GM19035 (cell line): ENCODE measurements at regions not wholly inside any gene's neighbourhood (a gene's known extent, or its start where the extent isn't known, plus 50 kb on each side); places are given as distances from the start of the nearest gene placed in this dataset.

ENCODE experiments used
- ATAC-seq: cut with Tn5 transposase; IDR thresholded peaks from one replicate; pipeline ENCODE4 v1.9.1; 2021; ENCODE audit not compliant: unreplicated experiment

- ATAC-seq = no peak
Observed at GRCh38 chr5:167964529-167964928, 326.9 kb upstream of the WWC1 start.

GRCh38 chr5:167965710-167966109 is 325.7 kb upstream of the WWC1 start:
- no peak for ATAC-seq

DNA sequence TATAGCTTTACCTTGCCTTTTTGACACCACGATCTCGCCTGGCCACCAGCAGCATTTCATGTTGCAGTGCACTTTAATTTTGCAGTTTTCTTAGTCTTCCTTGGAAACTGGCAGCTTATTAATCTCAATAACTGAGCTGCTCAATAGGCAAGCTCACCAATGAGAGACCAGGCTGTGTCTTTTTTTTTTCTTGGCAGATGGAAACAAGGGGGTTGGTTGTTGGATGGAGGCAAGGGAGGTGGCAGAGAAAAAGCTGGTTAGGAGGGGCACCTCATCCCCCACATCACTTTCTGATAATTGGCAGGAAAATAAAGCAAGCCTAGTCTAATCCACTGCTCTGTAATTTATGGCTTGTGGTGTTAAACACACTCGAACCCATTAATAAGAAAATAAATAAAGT is 324.5 kb upstream of the WWC1 start:
- ATAC-seq = no peak

- ATAC-seq = no peak
Observed at GRCh38 chr5:167967494-167968177, 323.8 kb upstream of the WWC1 start.

DNA sequence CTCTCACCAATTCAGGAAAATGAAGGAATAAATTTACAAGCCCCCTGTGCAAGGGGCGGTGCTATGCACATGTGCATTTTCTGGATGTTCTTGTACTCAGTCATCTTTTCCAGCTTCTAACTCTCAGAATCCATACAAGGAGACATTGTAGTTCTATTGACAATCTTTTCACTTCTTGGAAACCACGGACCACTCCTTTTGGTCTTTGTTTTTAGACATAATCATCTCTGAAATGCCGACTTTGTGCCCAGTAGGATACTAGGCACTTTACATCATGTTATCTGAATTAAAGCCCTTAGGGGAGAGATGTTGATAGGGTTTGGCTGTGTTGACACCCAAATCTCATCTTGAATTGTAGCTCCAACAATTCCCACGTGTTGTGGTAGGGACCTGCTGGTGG is 322.6 kb upstream of the WWC1 start:
- ATAC-seq = no peak

GRCh38 chr5:167969998-167970397 is 321.4 kb upstream of the WWC1 start:
- ATAC-seq = peak; percentile 83

- no peak for ATAC-seq
Observed at GRCh38 chr5:167971706-167972105, 319.7 kb upstream of the WWC1 start.

- no peak for ATAC-seq
Observed at GRCh38 chr5:167973126-167973525, 318.3 kb upstream of the WWC1 start.

DNA sequence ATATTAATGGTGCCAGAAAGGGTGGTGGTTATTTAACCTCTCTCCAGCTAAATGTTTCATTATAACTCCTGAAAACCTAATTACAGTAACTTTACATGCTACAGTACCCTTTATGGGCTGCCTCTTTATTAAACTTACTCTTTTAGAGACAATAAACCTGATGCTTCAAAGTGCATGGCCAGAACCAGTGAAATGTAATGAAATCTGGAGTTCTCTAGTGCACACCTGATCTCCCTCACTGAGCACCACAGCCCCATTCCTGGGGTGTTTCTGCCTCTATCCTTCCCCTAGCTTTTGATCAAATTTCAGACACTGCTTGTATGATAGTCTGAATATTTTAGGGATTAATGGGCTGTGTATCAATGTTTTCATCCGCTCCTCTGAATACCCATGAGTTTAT is 306.5 kb upstream of the WWC1 start:
- ATAC-seq = no peak

DNA sequence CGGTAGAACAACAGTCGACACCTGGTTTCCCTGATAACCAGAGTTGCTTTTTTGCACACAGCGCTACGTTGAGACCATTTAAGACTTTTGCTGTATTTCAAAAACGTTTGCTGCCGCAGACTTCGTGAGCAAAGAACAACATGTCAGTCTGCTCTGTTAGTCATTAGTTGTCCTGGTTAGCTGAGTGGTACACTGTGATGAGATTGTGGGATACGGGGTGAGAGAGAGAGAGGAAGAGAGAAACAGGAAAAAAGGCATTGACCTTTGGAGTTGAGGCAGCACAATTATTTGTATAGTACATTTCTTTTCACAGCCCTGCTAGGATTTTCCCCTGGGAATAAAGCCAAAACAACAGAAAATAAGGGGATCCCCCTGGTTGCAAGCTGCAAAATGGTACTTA is 306.1 kb upstream of the WWC1 start:
- ATAC-seq = no peak

- ATAC-seq = no peak
Observed at GRCh38 chr5:167987490-167988280, 303.8 kb upstream of the WWC1 start.

- ATAC-seq = no peak
Observed at GRCh38 chr5:167992868-167993267, 298.6 kb upstream of the WWC1 start.

GRCh38 chr5:167993771-167994170 is 297.7 kb upstream of the WWC1 start:
- no peak for ATAC-seq

DNA sequence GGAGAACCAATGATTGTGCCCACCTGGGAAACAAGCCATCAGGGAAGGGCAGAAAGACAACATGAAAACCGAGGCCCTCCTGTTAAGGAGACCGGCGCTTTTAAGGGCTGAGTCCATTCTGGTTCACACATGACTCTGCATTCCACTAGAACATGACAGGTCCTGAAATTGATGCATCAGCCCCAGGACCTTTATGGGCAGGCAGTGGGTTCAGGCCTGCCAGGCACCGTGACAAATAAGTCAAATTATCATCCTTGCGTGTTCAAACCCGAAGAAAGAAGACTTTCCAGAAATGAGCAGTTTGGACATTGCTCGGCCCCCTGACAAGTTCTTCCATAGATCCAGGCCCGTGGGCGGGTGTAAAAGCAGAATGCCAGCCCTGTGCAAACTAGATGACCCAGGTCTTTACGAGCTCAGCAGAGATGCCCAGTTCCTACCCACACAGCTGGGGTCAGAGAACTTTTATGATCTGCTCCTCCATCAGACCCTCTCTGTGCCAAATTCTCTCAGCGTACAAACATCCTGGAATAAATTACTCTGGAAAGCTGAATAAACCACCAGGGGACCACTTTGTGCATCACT is 295.5 kb upstream of the WWC1 start:
- ATAC-seq = no peak

GRCh38 chr5:167998148-167998767 is 293.2 kb upstream of the WWC1 start:
- ATAC-seq = no peak

GRCh38 chr5:167999182-167999581 is 292.3 kb upstream of the WWC1 start:
- no peak for ATAC-seq

DNA sequence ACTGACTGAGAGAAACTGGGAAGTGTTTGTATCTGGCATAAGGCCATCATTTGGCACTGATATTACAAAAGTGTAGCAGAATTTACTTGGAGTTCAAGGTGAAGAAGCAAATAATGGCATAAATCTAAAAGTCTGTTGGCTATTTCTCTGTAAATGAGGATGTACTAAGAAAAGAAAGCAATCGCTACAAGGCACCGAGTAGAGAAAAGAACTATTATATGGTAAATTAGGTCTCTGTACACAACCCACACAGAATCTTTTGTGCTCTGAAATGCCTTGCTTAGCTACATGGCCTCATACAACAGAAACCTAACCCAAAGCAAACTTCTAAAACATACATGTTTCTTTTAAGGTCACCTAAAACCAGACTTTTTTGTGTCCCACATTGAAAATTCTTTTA is 290.1 kb upstream of the WWC1 start:
- ATAC-seq = no peak

- ATAC-seq = no peak
Observed at GRCh38 chr5:168002116-168002515, 289.3 kb upstream of the WWC1 start.

DNA sequence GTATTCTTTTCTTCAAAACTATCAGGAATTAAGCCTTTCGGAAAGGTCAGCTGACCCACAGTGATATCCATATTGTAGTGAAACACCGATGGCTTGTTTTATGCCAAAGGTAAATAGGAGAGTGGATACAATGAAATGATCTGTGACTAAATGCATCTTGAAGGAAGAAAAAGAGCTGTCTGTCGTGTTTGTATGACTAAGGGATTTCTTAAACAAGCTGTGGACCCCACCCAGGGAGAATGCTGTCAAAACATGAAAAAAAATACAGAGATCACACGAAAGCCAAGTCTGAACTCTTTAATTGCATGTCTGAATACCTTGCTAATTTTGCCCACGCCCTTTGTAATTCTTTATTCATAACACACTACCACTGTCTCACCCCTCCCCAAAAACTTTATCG is 286.4 kb upstream of the WWC1 start:
- ATAC-seq = no peak

DNA sequence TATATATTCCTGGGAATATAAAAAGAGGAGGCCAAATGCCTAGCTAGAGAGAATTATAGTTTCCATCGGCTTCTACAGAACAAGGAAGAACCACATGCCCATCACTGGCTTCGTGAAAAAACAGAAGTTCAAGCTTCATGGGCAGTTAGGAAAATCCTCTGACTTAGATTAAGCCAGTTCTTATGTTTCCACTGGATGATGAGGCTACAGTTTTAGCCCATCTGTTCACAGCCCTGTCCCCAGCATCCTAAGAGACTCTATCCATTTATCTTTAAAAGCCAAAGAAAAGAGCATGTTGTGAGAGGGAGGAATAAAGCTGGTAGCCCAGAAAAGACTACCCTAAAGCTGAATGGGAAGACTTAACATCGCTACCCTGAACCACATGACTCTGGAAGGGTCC is 285.5 kb upstream of the WWC1 start:
- ATAC-seq = no peak

- ATAC-seq = no peak
Observed at GRCh38 chr5:168006456-168007130, 284.9 kb upstream of the WWC1 start.
